ENCODE measurements at regions not wholly inside any gene's neighbourhood (a gene's known extent, or its start where the extent isn't known, plus 50 kb on each side); places are given as distances from the start of the nearest gene placed in this dataset.

GRCh38 chr3:165383381-165383780 lies 187.2 kb upstream of the SLITRK3 start:
- ChIA-PET POLR2A (no interaction called here), CTCF (no interaction called here)

- POLR2A ChIA-PET, result no interaction called here
- CTCF ChIA-PET, result no interaction called here
These were observed 186.5 kb upstream of the SLITRK3 start for GRCh38 chr3:165382672-165383071.

DNA sequence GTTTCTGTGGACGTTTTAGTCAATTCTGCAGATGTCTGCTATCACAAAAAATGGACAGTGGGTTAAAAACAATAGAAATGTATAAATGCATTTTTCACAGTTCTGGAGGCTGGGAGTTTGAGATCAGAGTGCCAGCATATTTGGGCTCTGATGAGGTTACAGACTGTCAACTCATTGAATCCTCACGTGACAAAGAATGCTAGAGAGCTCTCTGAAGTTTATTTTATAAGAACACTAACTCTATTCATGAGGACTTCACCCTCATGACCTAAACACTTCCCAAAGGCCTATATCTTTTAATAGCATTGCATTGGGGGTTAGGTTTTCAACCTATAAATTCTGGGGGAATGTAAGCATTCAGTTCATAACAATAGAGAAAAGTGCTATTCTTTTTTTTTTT lies 182.6 kb upstream of the SLITRK3 start:
- POLR2A ChIA-PET, result no interaction called here
- CTCF ChIA-PET, result no interaction called here

- POLR2A ChIA-PET, result no interaction called here
- CTCF ChIA-PET, result no interaction called here
These were observed 162.8 kb upstream of the SLITRK3 start for GRCh38 chr3:165359005-165359404.

- ChIA-PET CTCF (no interaction called here), POLR2A (no interaction called here)
These were observed 159.1 kb upstream of the SLITRK3 start for GRCh38 chr3:165355316-165355715.

GRCh38 chr3:165347526-165347925 lies 151.3 kb upstream of the SLITRK3 start:
- ChIA-PET POLR2A (no interaction called here), CTCF (no interaction called here)

GRCh38 chr3:165346503-165346902 lies 150.3 kb upstream of the SLITRK3 start:
- CTCF ChIA-PET, result no interaction called here
- POLR2A ChIA-PET, result no interaction called here

GRCh38 chr3:165343185-165343584 lies 147.0 kb upstream of the SLITRK3 start:
- ChIA-PET CTCF (no interaction called here), POLR2A (no interaction called here)

GRCh38 chr3:165339753-165340152 lies 143.6 kb upstream of the SLITRK3 start:
- ChIA-PET CTCF (no interaction called here), POLR2A (no interaction called here)

- POLR2A ChIA-PET, result no interaction called here
- CTCF ChIA-PET, result no interaction called here
These were observed 140.6 kb upstream of the SLITRK3 start for GRCh38 chr3:165336786-165337185.
